AML-193 (cell line): ENCODE measurements at regions not wholly inside any gene's neighbourhood (a gene's known extent, or its start where the extent isn't known, plus 50 kb on each side); places are given as distances from the start of the nearest gene placed in this dataset.
"Not testable (repeated sequence)": the region's sequence is repeated elsewhere in the genome, so short reads cannot be mapped to it uniquely, and the experiment has no call there.

Source experiments
- DNase-seq, 2 experiments: peaks; one replicate each; lab custom pipeline; 2025; lab: John Stamatoyannopoulos, UW

DNA sequence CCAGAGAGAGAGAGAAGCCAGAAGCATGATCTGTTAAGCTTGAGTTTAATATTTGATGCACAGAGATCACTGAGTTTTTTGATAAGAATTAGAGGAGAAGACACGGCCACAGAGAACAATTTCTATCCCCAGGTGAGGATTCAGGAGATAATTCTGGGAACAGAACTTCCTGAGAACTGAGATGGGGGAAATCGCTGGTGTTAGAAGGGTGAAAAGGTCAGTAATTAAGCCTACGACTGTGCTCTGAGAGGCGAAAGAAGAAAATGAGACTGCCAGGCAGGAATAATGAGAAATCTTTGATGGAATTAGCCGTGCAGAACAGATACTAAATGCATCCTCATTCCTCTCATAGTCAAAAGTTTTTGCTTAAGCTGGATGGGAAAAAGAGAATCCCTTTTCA is 61.9 kb upstream of the EEF2KMT start:
- not testable (repeated sequence) for DNase-seq

DNA sequence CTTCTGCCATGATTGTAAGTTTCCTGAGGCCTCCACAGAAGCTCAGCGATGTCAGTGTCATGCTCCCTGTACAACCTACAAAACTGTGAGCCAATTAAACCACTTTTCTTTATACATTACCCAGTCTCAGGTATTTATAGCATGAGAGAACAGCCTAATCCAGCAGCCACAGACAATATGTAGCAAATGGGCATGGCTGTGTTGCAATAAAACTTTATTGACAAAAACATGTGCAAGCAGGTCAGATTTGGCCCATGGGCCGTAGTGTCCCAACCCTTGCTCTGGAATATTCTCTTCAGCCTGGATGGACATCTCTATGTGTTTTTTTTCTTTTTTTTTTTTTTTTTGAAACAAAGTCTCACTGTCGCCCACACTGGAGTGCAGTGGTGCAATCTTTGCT is 60.9 kb upstream of the EEF2KMT start:
- DNase-seq: no peak

DNA sequence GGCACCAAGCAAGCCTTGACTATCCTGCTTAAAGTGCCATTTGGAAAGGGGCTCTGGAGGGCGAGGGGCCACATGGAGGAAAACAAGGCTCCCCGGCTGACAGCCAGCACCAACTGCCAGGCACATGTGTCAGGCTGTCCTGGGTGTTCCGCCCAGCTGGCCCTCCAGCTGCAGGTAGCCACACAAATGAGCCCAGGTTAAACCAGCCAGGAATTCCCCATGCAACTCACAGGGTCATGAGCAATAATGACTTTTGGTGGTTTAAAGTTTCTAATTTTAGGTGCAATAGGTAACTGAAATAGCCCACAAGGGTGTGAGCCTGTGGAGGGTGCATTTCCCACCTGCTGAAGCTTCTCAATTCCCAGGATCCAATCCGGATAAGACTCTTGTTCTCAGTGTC is 58.9 kb upstream of the EEF2KMT start:
- DNase-seq: not testable (repeated sequence)

DNA sequence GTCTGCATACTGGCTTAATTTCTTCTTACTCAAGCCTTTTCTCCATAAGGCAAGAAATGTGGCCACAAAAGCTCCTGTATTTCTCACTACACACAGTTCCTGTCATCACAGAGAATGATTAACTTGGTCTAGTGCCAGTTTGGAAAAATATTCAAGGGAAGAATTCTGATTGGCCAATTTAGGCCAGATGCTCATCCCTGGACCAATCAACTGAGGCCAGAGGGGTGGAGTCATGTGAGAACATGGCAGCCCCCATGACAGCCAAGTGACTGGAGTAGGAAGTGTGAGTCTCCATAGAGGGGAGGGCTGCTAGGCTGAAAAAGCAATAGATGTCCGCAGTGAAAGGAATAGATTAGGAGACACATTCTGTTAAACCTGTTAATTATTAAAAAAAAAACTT is 56.4 kb upstream of the EEF2KMT start:
- not testable (repeated sequence) for DNase-seq

DNA sequence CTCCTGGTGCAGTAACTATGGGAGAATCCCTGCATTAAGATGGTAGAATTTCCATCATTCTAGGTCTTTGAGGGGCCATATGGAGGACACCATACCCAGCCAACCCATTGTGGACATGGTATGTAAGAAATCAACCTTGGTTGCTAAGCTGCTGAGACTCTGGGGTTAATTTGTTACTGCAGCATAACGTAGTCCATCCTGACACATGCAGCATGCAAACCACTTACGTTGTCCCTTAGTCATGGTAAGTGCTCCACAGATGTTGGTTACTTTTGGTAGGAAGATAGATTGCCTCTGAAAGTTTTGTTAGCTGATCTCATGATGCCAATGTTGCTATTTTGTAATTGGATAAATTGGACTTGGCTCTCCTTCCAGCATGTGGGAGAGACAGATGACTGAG is 53.8 kb upstream of the EEF2KMT start:
- DNase-seq: not testable (repeated sequence)
